Psoas muscle (tissue), 7 donors: ENCODE measurements at regions not wholly inside any gene's neighbourhood (a gene's known extent, or its start where the extent isn't known, plus 50 kb on each side); places are given as distances from the start of the nearest gene placed in this dataset.
"Not testable (repeated sequence)": the region's sequence is repeated elsewhere in the genome, so short reads cannot be mapped to it uniquely, and the experiment has no call there.

Source experiments
- ATAC-seq, 4 donors: fragments of 200-7000 bp; cut with Tn5 transposase; one replicate each; pipeline ENCODE4 v1.9.1; 2020; ENCODE audit warnings: moderate library complexity in 3 of 4, mild to moderate bottlenecking in 2 of 4
- DNase-seq, 2 donors: peaks; one replicate each; pipeline ENCODE4 v3.0.0-alpha.2; 2020
- H3K27ac ChIP-seq: fragments of 200-600 bp; one replicate; pipeline ENCODE4 v1.8.0; 2022
- H3K27me3 ChIP-seq, 3 donors: fragments of 200-600 bp in 1 of 3; one replicate each; pipeline versions ENCODE4 v1.6.1 to v1.8.0; 2013 to 2022; ENCODE audit warnings: low read length in 2 of 3, mild to moderate bottlenecking in 2 of 3, moderate library complexity in 1 of 3; ENCODE audit not compliant: insufficient read depth in 3 of 3
- H3K36me3 ChIP-seq, 2 donors: fragments of 200-600 bp in 1 of 2; one replicate each; pipeline versions ENCODE4 v1.6.1 to v1.8.0; 2013 to 2022; ENCODE audit warnings: low read depth in 1 of 2, mild to moderate bottlenecking in 1 of 2, moderate library complexity in 1 of 2; ENCODE audit not compliant: insufficient read depth in 1 of 2
- H3K4me1 ChIP-seq: fragments of 200-600 bp; one replicate; pipeline ENCODE4 v1.8.0; 2022
- H3K4me3 ChIP-seq: fragments of 200-600 bp; one replicate; pipeline ENCODE4 v1.8.0; 2022; ENCODE audit warnings: mild to moderate bottlenecking
- H3K9me3 ChIP-seq: fragments of 200-600 bp; one replicate; pipeline ENCODE4 v1.8.0; 2022
- CTCF ChIP-seq: fragments of 200-600 bp; IDR thresholded peaks from one replicate; pipeline ENCODE4 v1.8.0; 2022; ENCODE audit warnings: antibody characterized with exemption
- WGBS, 3 donors: extraction: QIAGEN DNeasy Blood & Tissue Kit; methylation state at CpG; one replicate each; pipeline versions ENCODE4 v1.1.6 to v1.1.7; 2013; 5-methylcytosine and 5-hydroxymethylcytosine counted together
- intact Hi-C, 2 donors: fragments of 100-400 bp; cut with DNase I; formaldehyde crosslinking; loops; one replicate each; pipeline versions ENCODE4 v1.11.0 to v1.14.2; 2022
- donor health status: healthy with polysubstance abuse.
- donor health status: DM: no; HTN: no; CAD: no; lungs with moderate emphysema.
- donor health status: Bipolar disorder and iron deficiency.
- donor health status: healthy.
- donor health status: DM: yes; HTN: yes; CAD: no.
- donor health status: DM: no; HTN: no; CAD: no.
- donor health status: DM: yes; HTN: yes; CAD: no.

GRCh38 chr1:112817555-112818373 lies 102.6 kb upstream of the PPM1J start:
- no peak for TF ChIP-seq CTCF
- Histone ChIP-seq H3K9me3 (no peaks in the 10 kb centered on the region), H3K4me1 (no peaks in the 10 kb centered on the region), H3K4me3 (no peak overlapping the region), H3K27ac (no peak overlapping the region), H3K27me3 (no peaks in the 10 kb centered on the region), H3K36me3 (no peaks in the 10 kb centered on the region)
- intact Hi-C loops, result no loop called here
- ATAC-seq, result no peak
- 78 to 79% (median 79%) methylated on average over 7 of the region's 7 CpGs for WGBS, 3 donors
- DNase-seq, result no peak

GRCh38 chr1:112815376-112815775 lies 100.2 kb upstream of the PPM1J start:
- no peaks in the 10 kb centered on the region for H3K9me3 ChIP-seq
- no peak for TF ChIP-seq CTCF
- WGBS, 3 donors, result 92 to 93% (median 93%) methylated on average over 5 of the region's 5 CpGs
- no peaks in the 10 kb centered on the region for H3K27me3 ChIP-seq
- no peak for ATAC-seq
- no peak overlapping the region for H3K27ac ChIP-seq
- no peaks in the 10 kb centered on the region for H3K36me3 ChIP-seq
- no peaks in the 10 kb centered on the region for H3K4me1 ChIP-seq
- intact Hi-C loops, result no loop called here
- no peak for DNase-seq
- H3K4me3 ChIP-seq, result no peak overlapping the region

- H3K4me1 ChIP-seq, DNase-seq, H3K27ac ChIP-seq, H3K9me3 ChIP-seq, H3K36me3 ChIP-seq, intact Hi-C loops, H3K4me3 ChIP-seq, H3K27me3 ChIP-seq, ATAC-seq: not testable (repeated sequence)
- WGBS, 3 donors, result 91 to 93% (median 92%) methylated on average over 8 of the region's 8 CpGs
Measured at GRCh38 chr1:112814645-112815044, 99.5 kb upstream of the PPM1J start.

GRCh38 chr1:112808861-112809684 lies 93.9 kb upstream of the PPM1J start:
- WGBS, 3 donors, result 20 to 23% (median 20%) methylated on average over 8 of the region's 8 CpGs
- ATAC-seq (peak; percentile 62 to 81 (median 78)), DNase-seq (peak; percentile 74 to 80)
- Histone ChIP-seq H3K9me3 (no peaks in the 10 kb centered on the region), H3K27ac (peak overlapping the region; percentile 83), H3K27me3 (no peaks in the 10 kb centered on the region), H3K4me1 (peaks cover 8% of the 10 kb centered on the region), H3K4me3 (no peak overlapping the region), H3K36me3 (no peaks in the 10 kb centered on the region)
- intact Hi-C loops, result loop anchor here (10.0 kb wide), 3 partner anchors 194 to 414 kb away; partner anchors contain the start of genes CAPZA1 (in 1 of the 2), CTTNBP2NL (in 1 of the 2) and ST7L (in 1 of the 2)
- TF ChIP-seq CTCF, result peak; percentile 68

- no peak overlapping the region for H3K4me3 ChIP-seq
- WGBS, 3 donors, result 28 to 53% (median 35%) methylated on average over 3 of the region's 3 CpGs
- no peaks in the 10 kb centered on the region for H3K36me3 ChIP-seq
- peak overlapping the region; percentile 83 for H3K27ac ChIP-seq
- TF ChIP-seq CTCF, result no peak
- ATAC-seq, result peak; percentile 84 to 95 (median 94)
- H3K9me3 ChIP-seq, result no peaks in the 10 kb centered on the region
- intact Hi-C loops, result loop anchor here (10.0 kb wide), 3 partner anchors 193 to 413 kb away; partner anchors contain the start of genes CAPZA1 (in 1 of the 2), CTTNBP2NL (in 1 of the 2) and ST7L (in 1 of the 2)
- H3K4me1 ChIP-seq, result peaks cover 8% of the 10 kb centered on the region
- DNase-seq, result peak in 1 of 2 donors; percentile 81
- H3K27me3 ChIP-seq, result no peaks in the 10 kb centered on the region
Measured at GRCh38 chr1:112807999-112808398, 92.9 kb upstream of the PPM1J start.
